Stimulated activated CD8-positive, alpha-beta memory T cell treated with anti-CD3 and anti-CD28 coated beads, Interleukin-7, amount 100 ng/mL, for 4 hours (primary cell): ENCODE measurements at regions not wholly inside any gene's neighbourhood (a gene's known extent, or its start where the extent isn't known, plus 50 kb on each side); places are given as distances from the start of the nearest gene placed in this dataset.
"Not testable (repeated sequence)": the region's sequence is repeated elsewhere in the genome, so short reads cannot be mapped to it uniquely, and the experiment has no call there.

ENCODE experiments used
- DNase-seq, 2 donors: peaks; one replicate each; pipeline ENCODE4 v3.0.0-alpha.2; 2020; ENCODE audit warnings: low read depth in 2 of 2

GRCh38 chr20:29687438-29687837 is 1570.0 kb upstream of the DEFB115 start:
- no peak for DNase-seq

GRCh38 chr20:29689411-29690225 is 1567.8 kb upstream of the DEFB115 start:
- no peak for DNase-seq

GRCh38 chr20:29690274-29690673 is 1567.2 kb upstream of the DEFB115 start:
- no peak for DNase-seq

- DNase-seq = no peak
Measured at GRCh38 chr20:29740601-29740950, 1516.9 kb upstream of the DEFB115 start.

- DNase-seq = no peak
Measured at GRCh38 chr20:29740951-29741593, 1516.4 kb upstream of the DEFB115 start.

GRCh38 chr20:29741594-29741893 is 1515.9 kb upstream of the DEFB115 start:
- no peak for DNase-seq

GRCh38 chr20:29741894-29742698 is 1515.4 kb upstream of the DEFB115 start:
- DNase-seq = no peak

- DNase-seq = no peak
Measured at GRCh38 chr20:29742699-29743100, 1514.8 kb upstream of the DEFB115 start.

- DNase-seq = no peak
Measured at GRCh38 chr20:29743101-29743931, 1514.1 kb upstream of the DEFB115 start.

GRCh38 chr20:29744071-29744470 is 1513.4 kb upstream of the DEFB115 start:
- DNase-seq = no peak

GRCh38 chr20:29745534-29746245 is 1511.8 kb upstream of the DEFB115 start:
- not testable (repeated sequence) for DNase-seq

- no peak for DNase-seq
Measured at GRCh38 chr20:29750268-29750899, 1507.1 kb upstream of the DEFB115 start.

- DNase-seq = peak; percentile 18 to 33
Measured at GRCh38 chr20:29752644-29753425, 1504.6 kb upstream of the DEFB115 start.

- DNase-seq = peak; percentile 12 to 24
Measured at GRCh38 chr20:29753426-29753746, 1504.1 kb upstream of the DEFB115 start.

- DNase-seq = not testable (repeated sequence)
Measured at GRCh38 chr20:29753879-29754278, 1503.6 kb upstream of the DEFB115 start.

GRCh38 chr20:29755854-29756498 is 1501.5 kb upstream of the DEFB115 start:
- not testable (repeated sequence) for DNase-seq

- no peak for DNase-seq
Measured at GRCh38 chr20:29756664-29757063, 1500.8 kb upstream of the DEFB115 start.

- DNase-seq = not testable (repeated sequence)
Measured at GRCh38 chr20:29761621-29762385, 1495.7 kb upstream of the DEFB115 start.

GRCh38 chr20:29762620-29763019 is 1494.8 kb upstream of the DEFB115 start:
- DNase-seq = no peak
